GM23338 (cell line): ENCODE measurements at regions not wholly inside any gene's neighbourhood (a gene's known extent, or its start where the extent isn't known, plus 50 kb on each side); places are given as distances from the start of the nearest gene placed in this dataset.

Source experiments
- ATAC-seq: fragments of 200-7000 bp; cut with Tn5 transposase; 3 replicates; pipeline ENCODE4 v1.9.1; 2020
- DNase-seq: peaks from one replicate; pipeline ENCODE4 v3.0.0-alpha.2; 2015; ENCODE audit warnings: low spot score
- H2AFZ ChIP-seq: fragments of 200-600 bp; sonication (generic); 2 replicates; pipeline ENCODE4 v1.8.0; 2016; ENCODE audit warnings: antibody characterized with exemption, mild to moderate bottlenecking, moderate library complexity
- H3F3A ChIP-seq: fragments of 200-600 bp; sonication (generic); replicated peaks from 2 replicates; pipeline ENCODE4 v1.8.0; 2017; ENCODE audit warnings: antibody characterized with exemption, mixed run types, low read depth
- H3K27ac ChIP-seq: fragments of 200-600 bp; sonication (generic); 2 replicates; pipeline ENCODE4 v1.6.1; 2016; ENCODE audit warnings: low read depth
- H3K27me3 ChIP-seq: fragments of 200-600 bp; sonication (generic); 2 replicates; pipeline ENCODE4 v1.8.0; 2016; ENCODE audit warnings: mild to moderate bottlenecking, mixed run types, moderate library complexity; ENCODE audit not compliant: insufficient read depth
- H3K36me3 ChIP-seq: fragments of 200-600 bp; sonication (generic); 2 replicates; pipeline ENCODE4 v1.8.0; 2016; ENCODE audit warnings: mild to moderate bottlenecking; ENCODE audit not compliant: insufficient read depth
- H3K4me1 ChIP-seq: fragments of 200-600 bp; sonication (generic); 2 replicates; pipeline ENCODE4 v1.8.0; 2016; ENCODE audit warnings: mild to moderate bottlenecking, moderate library complexity; ENCODE audit not compliant: insufficient read depth
- H3K4me2 ChIP-seq: fragments of 200-600 bp; sonication (generic); 2 replicates; pipeline ENCODE4 v1.7.1; 2017; ENCODE audit warnings: mixed run types
- H3K4me3 ChIP-seq: fragments of 200-600 bp; sonication (generic); 2 replicates; pipeline ENCODE4 v1.6.1; 2016; ENCODE audit warnings: mixed run types
- H3K79me2 ChIP-seq: fragments of 200-600 bp; sonication (generic); replicated peaks from 2 replicates; pipeline ENCODE4 v1.8.0; 2017; ENCODE audit warnings: mild to moderate bottlenecking; ENCODE audit not compliant: insufficient read depth
- H3K9me2 ChIP-seq: fragments of 200-600 bp; sonication (generic); 2 replicates; pipeline ENCODE4 v1.8.0; 2017; ENCODE audit not compliant: insufficient read depth
- H4K20me1 ChIP-seq: fragments of 200-600 bp; sonication (generic); replicated peaks from 2 replicates; pipeline ENCODE4 v1.8.0; 2017; ENCODE audit warnings: mild to moderate bottlenecking; ENCODE audit not compliant: insufficient read depth
- H3K27ac Mint-ChIP-seq: 2 replicates; pipeline ENCODE4 v1.8.0; 2020; ENCODE audit warnings: inconsistent platforms, mild to moderate bottlenecking, moderate library complexity, mixed read lengths
- H3K27me3 Mint-ChIP-seq: 3 replicates; pipeline ENCODE4 v1.8.0; 2022; ENCODE audit warnings: low read depth, mild to moderate bottlenecking, moderate library complexity, mixed read lengths, inconsistent platforms; ENCODE audit not compliant: insufficient read depth, poor library complexity
- H3K36me3 Mint-ChIP-seq: 3 replicates; pipeline ENCODE4 v1.8.0; 2021; ENCODE audit warnings: low read depth, mild to moderate bottlenecking, inconsistent platforms, moderate library complexity, mixed read lengths
- H3K4me1 Mint-ChIP-seq: 3 replicates; pipeline ENCODE4 v1.8.0; 2020; ENCODE audit warnings: mild to moderate bottlenecking, inconsistent platforms, mixed read lengths
- H3K4me3 Mint-ChIP-seq: 3 replicates; pipeline ENCODE4 v1.8.0; 2021; ENCODE audit warnings: moderate library complexity, mild to moderate bottlenecking, inconsistent platforms, mixed read lengths
- H3K9me3 Mint-ChIP-seq: 3 replicates; pipeline ENCODE4 v1.8.0; 2020; ENCODE audit warnings: moderate library complexity, mild to moderate bottlenecking, inconsistent platforms, mixed read lengths
- EZH2 ChIP-seq: fragments of 200-600 bp; sonication (generic); IDR thresholded peaks from one replicate; pipeline ENCODE4 v1.8.0; 2017; ENCODE audit warnings: antibody characterized with exemption, mild to moderate bottlenecking, low read depth; ENCODE audit not compliant: unreplicated experiment
- EZH2phosphoT487 ChIP-seq: fragments of 200-600 bp; sonication (generic); IDR thresholded peaks from one replicate; pipeline ENCODE4 v1.8.1; 2018; ENCODE audit warnings: antibody characterized with exemption; ENCODE audit not compliant: unreplicated experiment
- POLR2AphosphoS5 ChIP-seq: IDR thresholded peaks from 2 replicates; pipeline ENCODE4 v1.6.1; 2016; ENCODE audit warnings: antibody characterized with exemption, low read depth
- STAT1 ChIP-seq: IDR thresholded peaks from one replicate; pipeline ENCODE4 v1.6.1; 2016; ENCODE audit warnings: antibody characterized with exemption; ENCODE audit not compliant: unreplicated experiment
- ZNF114 ChIP-seq: fragments of 250-450 bp; sonication (Bioruptor Pico); IDR thresholded peaks from 2 replicates; pipeline ENCODE4 v1.5.0; 2020; ENCODE audit warnings: mild to moderate bottlenecking, moderate library complexity
- ZNF331 ChIP-seq: fragments of 250-450 bp; sonication (Bioruptor Pico); IDR thresholded peaks from 2 replicates; pipeline ENCODE4 v1.5.0; 2020; ENCODE audit warnings: low read depth, mild to moderate bottlenecking, moderate library complexity
- TF ChIP-seq, protein P1 (sequence below): IDR thresholded peaks from one replicate; pipeline ENCODE4 v1.6.1; 2018; ENCODE audit warnings: antibody characterized with exemption; ENCODE audit not compliant: unreplicated experiment
- TF ChIP-seq, protein P2 (sequence below): fragments of 250-450 bp; sonication (Bioruptor Pico); IDR thresholded peaks from 2 replicates; pipeline ENCODE4 v1.5.0; 2020; ENCODE audit warnings: mild to moderate bottlenecking, moderate library complexity
- TF ChIP-seq, protein P3 (sequence below): IDR thresholded peaks from 2 replicates; pipeline ENCODE4 v1.6.1; 2016; ENCODE audit warnings: antibody characterized with exemption
- TF ChIP-seq, protein P4 (sequence below), 2 experiments: fragments of 200-600 bp in 1 of 2; sonication (generic) in 1 of 2; conservative IDR thresholded peaks; 2 replicates each; pipeline versions ENCODE4 v1.5.1 to v1.6.1; 2016 to 2017; ENCODE audit warnings: antibody characterized with exemption in 2 of 2, low read depth in 2 of 2, mild to moderate bottlenecking in 2 of 2, moderate library complexity in 1 of 2

DNA sequence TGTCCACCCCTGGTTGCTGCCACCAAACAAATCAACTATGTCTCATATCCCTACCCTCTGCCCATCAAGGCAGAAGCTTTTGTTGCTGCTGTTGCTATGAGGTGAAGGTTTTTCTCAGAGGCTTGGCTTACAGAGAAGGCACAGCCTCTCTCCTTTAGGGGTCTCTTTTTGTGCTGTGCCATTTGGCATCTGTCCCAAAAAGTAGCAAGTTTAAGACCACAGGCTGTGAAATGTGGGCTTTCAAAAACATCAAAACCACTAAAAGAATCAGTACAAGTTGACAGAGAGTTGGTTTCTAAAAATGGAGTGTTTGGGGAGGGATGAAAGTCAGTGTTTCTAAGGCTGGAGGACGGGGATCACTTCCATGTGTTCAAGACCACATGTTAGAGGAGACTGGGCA, 634.9 kb downstream of the BCOR start:
- Histone ChIP-seq H3K36me3 (no peaks in the 10 kb centered on the region), H3K9me2 (no peaks in the 10 kb centered on the region), H4K20me1 (no peaks in the 10 kb centered on the region), H2AFZ (no peak overlapping the region), H3K27me3 (no peaks in the 10 kb centered on the region), H3K4me1 (no peaks in the 10 kb centered on the region), H3K79me2 (no peaks in the 10 kb centered on the region), H3F3A (no peaks in the 10 kb centered on the region), H3K4me2 (no peak overlapping the region), H3K27ac (no peak overlapping the region), H3K4me3 (no peak overlapping the region)
- Mint-ChIP-seq H3K36me3 (no peaks in the 10 kb centered on the region), H3K9me3 (no peaks in the 10 kb centered on the region), H3K4me1 (no peaks in the 10 kb centered on the region; the same call in 2 of the 3 replicates), H3K27ac (no peak overlapping the region), H3K4me3 (no peak overlapping the region), H3K27me3 (peaks cover 9% of the 10 kb centered on the region)
- DNase-seq (no peak), ATAC-seq (no peak)
- TF ChIP-seq, protein P1, sequence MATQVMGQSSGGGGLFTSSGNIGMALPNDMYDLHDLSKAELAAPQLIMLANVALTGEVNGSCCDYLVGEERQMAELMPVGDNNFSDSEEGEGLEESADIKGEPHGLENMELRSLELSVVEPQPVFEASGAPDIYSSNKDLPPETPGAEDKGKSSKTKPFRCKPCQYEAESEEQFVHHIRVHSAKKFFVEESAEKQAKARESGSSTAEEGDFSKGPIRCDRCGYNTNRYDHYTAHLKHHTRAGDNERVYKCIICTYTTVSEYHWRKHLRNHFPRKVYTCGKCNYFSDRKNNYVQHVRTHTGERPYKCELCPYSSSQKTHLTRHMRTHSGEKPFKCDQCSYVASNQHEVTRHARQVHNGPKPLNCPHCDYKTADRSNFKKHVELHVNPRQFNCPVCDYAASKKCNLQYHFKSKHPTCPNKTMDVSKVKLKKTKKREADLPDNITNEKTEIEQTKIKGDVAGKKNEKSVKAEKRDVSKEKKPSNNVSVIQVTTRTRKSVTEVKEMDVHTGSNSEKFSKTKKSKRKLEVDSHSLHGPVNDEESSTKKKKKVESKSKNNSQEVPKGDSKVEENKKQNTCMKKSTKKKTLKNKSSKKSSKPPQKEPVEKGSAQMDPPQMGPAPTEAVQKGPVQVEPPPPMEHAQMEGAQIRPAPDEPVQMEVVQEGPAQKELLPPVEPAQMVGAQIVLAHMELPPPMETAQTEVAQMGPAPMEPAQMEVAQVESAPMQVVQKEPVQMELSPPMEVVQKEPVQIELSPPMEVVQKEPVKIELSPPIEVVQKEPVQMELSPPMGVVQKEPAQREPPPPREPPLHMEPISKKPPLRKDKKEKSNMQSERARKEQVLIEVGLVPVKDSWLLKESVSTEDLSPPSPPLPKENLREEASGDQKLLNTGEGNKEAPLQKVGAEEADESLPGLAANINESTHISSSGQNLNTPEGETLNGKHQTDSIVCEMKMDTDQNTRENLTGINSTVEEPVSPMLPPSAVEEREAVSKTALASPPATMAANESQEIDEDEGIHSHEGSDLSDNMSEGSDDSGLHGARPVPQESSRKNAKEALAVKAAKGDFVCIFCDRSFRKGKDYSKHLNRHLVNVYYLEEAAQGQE: no peak
- TF ChIP-seq POLR2AphosphoS5 (no peak), ZNF114 (CRISPR knock-in tag) (no peak), STAT1 (no peak), EZH2phosphoT487 (no peak), EZH2 (no peak), ZNF331 (CRISPR knock-in tag) (no peak)
- TF ChIP-seq, protein P2, sequence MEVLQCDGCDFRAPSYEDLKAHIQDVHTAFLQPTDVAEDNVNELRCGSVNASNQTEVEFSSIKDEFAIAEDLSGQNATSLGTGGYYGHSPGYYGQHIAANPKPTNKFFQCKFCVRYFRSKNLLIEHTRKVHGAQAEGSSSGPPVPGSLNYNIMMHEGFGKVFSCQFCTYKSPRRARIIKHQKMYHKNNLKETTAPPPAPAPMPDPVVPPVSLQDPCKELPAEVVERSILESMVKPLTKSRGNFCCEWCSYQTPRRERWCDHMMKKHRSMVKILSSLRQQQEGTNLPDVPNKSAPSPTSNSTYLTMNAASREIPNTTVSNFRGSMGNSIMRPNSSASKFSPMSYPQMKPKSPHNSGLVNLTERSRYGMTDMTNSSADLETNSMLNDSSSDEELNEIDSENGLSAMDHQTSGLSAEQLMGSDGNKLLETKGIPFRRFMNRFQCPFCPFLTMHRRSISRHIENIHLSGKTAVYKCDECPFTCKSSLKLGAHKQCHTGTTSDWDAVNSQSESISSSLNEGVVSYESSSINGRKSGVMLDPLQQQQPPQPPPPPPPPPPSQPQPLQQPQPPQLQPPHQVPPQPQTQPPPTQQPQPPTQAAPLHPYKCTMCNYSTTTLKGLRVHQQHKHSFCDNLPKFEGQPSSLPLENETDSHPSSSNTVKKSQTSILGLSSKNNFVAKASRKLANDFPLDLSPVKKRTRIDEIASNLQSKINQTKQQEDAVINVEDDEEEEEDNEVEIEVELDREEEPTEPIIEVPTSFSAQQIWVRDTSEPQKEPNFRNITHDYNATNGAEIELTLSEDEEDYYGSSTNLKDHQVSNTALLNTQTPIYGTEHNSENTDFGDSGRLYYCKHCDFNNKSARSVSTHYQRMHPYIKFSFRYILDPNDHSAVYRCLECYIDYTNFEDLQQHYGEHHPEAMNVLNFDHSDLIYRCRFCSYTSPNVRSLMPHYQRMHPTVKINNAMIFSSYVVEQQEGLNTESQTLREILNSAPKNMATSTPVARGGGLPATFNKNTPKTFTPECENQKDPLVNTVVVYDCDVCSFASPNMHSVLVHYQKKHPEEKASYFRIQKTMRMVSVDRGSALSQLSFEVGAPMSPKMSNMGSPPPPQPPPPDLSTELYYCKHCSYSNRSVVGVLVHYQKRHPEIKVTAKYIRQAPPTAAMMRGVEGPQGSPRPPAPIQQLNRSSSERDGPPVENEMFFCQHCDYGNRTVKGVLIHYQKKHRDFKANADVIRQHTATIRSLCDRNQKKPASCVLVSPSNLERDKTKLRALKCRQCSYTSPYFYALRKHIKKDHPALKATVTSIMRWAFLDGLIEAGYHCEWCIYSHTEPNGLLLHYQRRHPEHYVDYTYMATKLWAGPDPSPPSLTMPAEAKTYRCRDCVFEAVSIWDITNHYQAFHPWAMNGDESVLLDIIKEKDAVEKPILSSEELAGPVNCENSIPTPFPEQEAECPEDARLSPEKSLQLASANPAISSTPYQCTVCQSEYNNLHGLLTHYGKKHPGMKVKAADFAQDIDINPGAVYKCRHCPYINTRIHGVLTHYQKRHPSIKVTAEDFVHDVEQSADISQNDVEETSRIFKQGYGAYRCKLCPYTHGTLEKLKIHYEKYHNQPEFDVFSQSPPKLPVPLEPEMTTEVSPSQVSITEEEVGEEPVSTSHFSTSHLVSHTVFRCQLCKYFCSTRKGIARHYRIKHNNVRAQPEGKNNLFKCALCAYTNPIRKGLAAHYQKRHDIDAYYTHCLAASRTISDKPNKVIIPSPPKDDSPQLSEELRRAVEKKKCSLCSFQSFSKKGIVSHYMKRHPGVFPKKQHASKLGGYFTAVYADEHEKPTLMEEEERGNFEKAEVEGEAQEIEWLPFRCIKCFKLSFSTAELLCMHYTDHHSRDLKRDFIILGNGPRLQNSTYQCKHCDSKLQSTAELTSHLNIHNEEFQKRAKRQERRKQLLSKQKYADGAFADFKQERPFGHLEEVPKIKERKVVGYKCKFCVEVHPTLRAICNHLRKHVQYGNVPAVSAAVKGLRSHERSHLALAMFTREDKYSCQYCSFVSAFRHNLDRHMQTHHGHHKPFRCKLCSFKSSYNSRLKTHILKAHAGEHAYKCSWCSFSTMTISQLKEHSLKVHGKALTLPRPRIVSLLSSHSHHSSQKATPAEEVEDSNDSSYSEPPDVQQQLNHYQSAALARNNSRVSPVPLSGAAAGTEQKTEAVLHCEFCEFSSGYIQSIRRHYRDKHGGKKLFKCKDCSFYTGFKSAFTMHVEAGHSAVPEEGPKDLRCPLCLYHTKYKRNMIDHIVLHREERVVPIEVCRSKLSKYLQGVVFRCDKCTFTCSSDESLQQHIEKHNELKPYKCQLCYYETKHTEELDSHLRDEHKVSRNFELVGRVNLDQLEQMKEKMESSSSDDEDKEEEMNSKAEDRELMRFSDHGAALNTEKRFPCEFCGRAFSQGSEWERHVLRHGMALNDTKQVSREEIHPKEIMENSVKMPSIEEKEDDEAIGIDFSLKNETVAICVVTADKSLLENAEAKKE: no peak
- TF ChIP-seq, protein P3, sequence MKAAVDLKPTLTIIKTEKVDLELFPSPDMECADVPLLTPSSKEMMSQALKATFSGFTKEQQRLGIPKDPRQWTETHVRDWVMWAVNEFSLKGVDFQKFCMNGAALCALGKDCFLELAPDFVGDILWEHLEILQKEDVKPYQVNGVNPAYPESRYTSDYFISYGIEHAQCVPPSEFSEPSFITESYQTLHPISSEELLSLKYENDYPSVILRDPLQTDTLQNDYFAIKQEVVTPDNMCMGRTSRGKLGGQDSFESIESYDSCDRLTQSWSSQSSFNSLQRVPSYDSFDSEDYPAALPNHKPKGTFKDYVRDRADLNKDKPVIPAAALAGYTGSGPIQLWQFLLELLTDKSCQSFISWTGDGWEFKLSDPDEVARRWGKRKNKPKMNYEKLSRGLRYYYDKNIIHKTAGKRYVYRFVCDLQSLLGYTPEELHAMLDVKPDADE: no peak
- TF ChIP-seq, protein P4, sequence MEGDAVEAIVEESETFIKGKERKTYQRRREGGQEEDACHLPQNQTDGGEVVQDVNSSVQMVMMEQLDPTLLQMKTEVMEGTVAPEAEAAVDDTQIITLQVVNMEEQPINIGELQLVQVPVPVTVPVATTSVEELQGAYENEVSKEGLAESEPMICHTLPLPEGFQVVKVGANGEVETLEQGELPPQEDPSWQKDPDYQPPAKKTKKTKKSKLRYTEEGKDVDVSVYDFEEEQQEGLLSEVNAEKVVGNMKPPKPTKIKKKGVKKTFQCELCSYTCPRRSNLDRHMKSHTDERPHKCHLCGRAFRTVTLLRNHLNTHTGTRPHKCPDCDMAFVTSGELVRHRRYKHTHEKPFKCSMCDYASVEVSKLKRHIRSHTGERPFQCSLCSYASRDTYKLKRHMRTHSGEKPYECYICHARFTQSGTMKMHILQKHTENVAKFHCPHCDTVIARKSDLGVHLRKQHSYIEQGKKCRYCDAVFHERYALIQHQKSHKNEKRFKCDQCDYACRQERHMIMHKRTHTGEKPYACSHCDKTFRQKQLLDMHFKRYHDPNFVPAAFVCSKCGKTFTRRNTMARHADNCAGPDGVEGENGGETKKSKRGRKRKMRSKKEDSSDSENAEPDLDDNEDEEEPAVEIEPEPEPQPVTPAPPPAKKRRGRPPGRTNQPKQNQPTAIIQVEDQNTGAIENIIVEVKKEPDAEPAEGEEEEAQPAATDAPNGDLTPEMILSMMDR (conservative IDR thresholded peaks at IDR 0.05; ENCODE audit: low read depth in 2 of 2): no peak
